Cardiac muscle cell (in vitro differentiated cells and primary cell): ENCODE measurements at regions not wholly inside any gene's neighbourhood (a gene's known extent, or its start where the extent isn't known, plus 50 kb on each side); places are given as distances from the start of the nearest gene placed in this dataset.

ENCODE experiments used
- DNase-seq, 2 donors: peaks; one replicate each; pipeline versions ENCODE4 v3.0.0 to v3.0.0-alpha.2; 2010 to 2017; ENCODE audit warnings: low read depth in 1 of 2, low spot score in 1 of 2
- H3K27ac ChIP-seq: fragments of 200-600 bp; sonication (generic); 2 replicates; pipeline ENCODE4 v1.5.1; 2016
- H3K27me3 ChIP-seq: fragments of 200-600 bp; sonication (generic); 2 replicates; pipeline ENCODE4 v1.6.0; 2016; ENCODE audit warnings: control low read depth
- H3K36me3 ChIP-seq: fragments of 200-600 bp; sonication (generic); 2 replicates; pipeline ENCODE4 v1.5.1; 2016; ENCODE audit warnings: control low read depth
- H3K4me1 ChIP-seq: fragments of 200-600 bp; sonication (generic); 2 replicates; pipeline ENCODE4 v1.8.1; 2017; ENCODE audit warnings: low read depth, mild to moderate bottlenecking, mixed run types
- H3K4me3 ChIP-seq: fragments of 200-600 bp; sonication (generic); 2 replicates; pipeline ENCODE4 v1.5.1; 2016; ENCODE audit warnings: mild to moderate bottlenecking
- H3K9me3 ChIP-seq: fragments of 200-600 bp; sonication (generic); 2 replicates; pipeline ENCODE4 v1.5.1; 2017; ENCODE audit warnings: low read depth, mild to moderate bottlenecking, control low read depth
- CTCF ChIP-seq: IDR thresholded peaks from 2 replicates; pipeline ENCODE4 v1.5.1; 2012; ENCODE audit warnings: low read depth, mild to moderate bottlenecking, low read length

GRCh38 chr3:28780480-28780879, 431.9 kb upstream of the AZI2 start:
- Histone ChIP-seq H3K27me3 (no peaks in the 10 kb centered on the region), H3K9me3 (no peaks in the 10 kb centered on the region), H3K4me1 (peaks cover 13% of the 10 kb centered on the region), H3K4me3 (no peak overlapping the region), H3K27ac (no peak overlapping the region), H3K36me3 (no peaks in the 10 kb centered on the region)
- no peak for TF ChIP-seq CTCF
- no peak for DNase-seq

GRCh38 chr3:28781053-28781452, 432.4 kb upstream of the AZI2 start:
- Histone ChIP-seq H3K4me3 (no peak overlapping the region), H3K27ac (no peak overlapping the region), H3K4me1 (peaks cover 13% of the 10 kb centered on the region), H3K36me3 (no peaks in the 10 kb centered on the region), H3K9me3 (no peaks in the 10 kb centered on the region), H3K27me3 (no peaks in the 10 kb centered on the region)
- TF ChIP-seq CTCF, result no peak
- DNase-seq, result no peak

- no peak for TF ChIP-seq CTCF
- Histone ChIP-seq H3K4me1 (peaks cover 1% of the 10 kb centered on the region), H3K27ac (no peak overlapping the region), H3K27me3 (no peaks in the 10 kb centered on the region), H3K4me3 (no peak overlapping the region), H3K9me3 (no peaks in the 10 kb centered on the region), H3K36me3 (no peaks in the 10 kb centered on the region)
- DNase-seq, result no peak
These were observed 437.8 kb upstream of the AZI2 start for GRCh38 chr3:28786446-28786845.

- no peaks in the 10 kb centered on the region for H3K36me3 ChIP-seq
- no peaks in the 10 kb centered on the region for H3K9me3 ChIP-seq
- DNase-seq, result no peak
- no peak overlapping the region for H3K4me3 ChIP-seq
- no peaks in the 10 kb centered on the region for H3K4me1 ChIP-seq
- no peak for TF ChIP-seq CTCF
- no peaks in the 10 kb centered on the region for H3K27me3 ChIP-seq
- H3K27ac ChIP-seq, result no peak overlapping the region
These were observed 439.9 kb upstream of the AZI2 start for GRCh38 chr3:28788571-28788970.

GRCh38 chr3:28791713-28792255, 443.2 kb upstream of the AZI2 start:
- no peak for TF ChIP-seq CTCF
- Histone ChIP-seq H3K36me3 (no peaks in the 10 kb centered on the region), H3K4me3 (no peak overlapping the region), H3K27ac (no peak overlapping the region), H3K9me3 (no peaks in the 10 kb centered on the region), H3K27me3 (no peaks in the 10 kb centered on the region), H3K4me1 (no peaks in the 10 kb centered on the region)
- no peak for DNase-seq

- Histone ChIP-seq H3K36me3 (no peaks in the 10 kb centered on the region), H3K4me3 (no peak overlapping the region), H3K27me3 (no peaks in the 10 kb centered on the region), H3K4me1 (no peaks in the 10 kb centered on the region), H3K9me3 (no peaks in the 10 kb centered on the region), H3K27ac (no peak overlapping the region)
- no peak for DNase-seq
- no peak for TF ChIP-seq CTCF
These were observed 444.0 kb upstream of the AZI2 start for GRCh38 chr3:28792604-28793003.
